ENCODE measurements at regions not wholly inside any gene's neighbourhood (a gene's known extent, or its start where the extent isn't known, plus 50 kb on each side); places are given as distances from the start of the nearest gene placed in this dataset.

DNA sequence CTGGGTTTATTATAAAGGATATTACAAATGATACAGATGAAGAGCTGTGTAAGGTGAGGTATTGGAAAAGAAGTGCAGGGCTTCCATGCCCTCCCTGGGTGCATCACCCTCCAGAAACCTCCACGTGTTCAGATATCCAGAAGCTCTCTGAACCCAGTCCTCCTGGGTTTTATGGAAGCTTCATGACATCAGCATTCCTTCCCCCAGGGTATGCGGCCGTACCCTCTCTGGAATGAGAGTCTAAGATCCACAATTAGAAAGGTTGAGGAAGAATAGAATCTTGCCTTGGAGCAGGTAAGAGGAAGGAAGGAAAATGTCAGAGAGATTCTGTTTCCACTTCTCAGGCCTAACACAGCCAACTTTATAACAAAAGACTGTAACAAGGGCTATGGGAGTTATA is 208.2 kb upstream of the DCC start:
- DNase-seq: no peak
- no peaks in the 10 kb centered on the region for H3K9me2 ChIP-seq (replicated peaks; ENCODE audit: low read length)
- no peaks in the 10 kb centered on the region for H3K79me2 ChIP-seq (ENCODE audit: low read length)
- BruUV-seq (replicated peaks): no TSS peak
- H2AFZ ChIP-seq (ENCODE audit: low read length): no peak overlapping the region
- H3K27ac ChIP-seq (ENCODE audit: low read length): no peak overlapping the region
- H3K4me1 ChIP-seq (ENCODE audit: insufficient read depth, low read length): no peaks in the 10 kb centered on the region
- no peaks in the 10 kb centered on the region for H4K20me1 ChIP-seq (ENCODE audit: low read length)
- ATAC-seq: no peak
- no peak overlapping the region for H3K4me3 ChIP-seq (ENCODE audit: low read length)
- CTCF ChIA-PET: no interaction called here
- intact Hi-C loops (cut with micrococcal nuclease): no loop called here
- H3F3A ChIP-seq (ENCODE audit: low read length, unreplicated experiment): no peaks in the 10 kb centered on the region
- H3K9ac ChIP-seq (ENCODE audit: low read length): no peak overlapping the region
- H3K4me2 ChIP-seq (ENCODE audit: low read length): no peak overlapping the region
- H3K36me3 ChIP-seq (ENCODE audit: low read depth, low read length): no peaks in the 10 kb centered on the region
- H3K9me3 ChIP-seq (ENCODE audit: low read length): 0 out of 2 replicates have a peak, but pooled peaks cover 5% of the 10 kb centered on the region
- H3K27me3 ChIP-seq (ENCODE audit: low read length): no peaks in the 10 kb centered on the region
- POLR2A ChIA-PET (ENCODE audit: unreplicated experiment): no interaction called here
- TF ChIP-seq EZH2 (IDR thresholded peaks at IDR 0.05; ENCODE audit: low read length, unreplicated experiment): no peak
- no peak for TF ChIP-seq CTCF (conservative IDR thresholded peaks at IDR 0.05; ENCODE audit: low read depth, low read length)
- no peak for TF ChIP-seq EZH2phosphoT487 (IDR thresholded peaks at IDR 0.05; ENCODE audit: borderline replicate concordance, low read length)

DNA sequence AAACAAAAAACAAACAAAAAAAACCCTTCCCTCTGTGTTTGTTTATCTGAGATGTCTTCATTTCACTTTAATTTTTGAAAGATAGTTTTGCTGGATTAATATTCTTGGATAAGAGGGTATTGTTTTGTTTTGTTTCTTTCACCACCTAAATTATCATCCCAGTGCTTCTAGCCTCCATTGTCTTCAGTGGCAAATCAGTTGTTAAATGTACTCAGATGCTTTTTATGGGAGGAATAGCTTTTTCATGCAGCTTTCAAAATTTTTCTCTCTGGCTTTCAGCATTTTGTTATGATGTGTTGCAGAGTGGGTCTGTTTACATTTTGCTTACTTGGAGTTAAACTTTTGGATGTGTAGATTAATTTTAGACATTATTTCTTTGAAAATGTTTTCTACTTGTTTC is 203.5 kb upstream of the DCC start:
- H3K9me2 ChIP-seq (replicated peaks; ENCODE audit: low read length): no peaks in the 10 kb centered on the region
- no peaks in the 10 kb centered on the region for H4K20me1 ChIP-seq (ENCODE audit: low read length)
- ChIA-PET CTCF (no interaction called here), POLR2A (ENCODE audit: unreplicated experiment) (no interaction called here)
- no peak overlapping the region for H3K9ac ChIP-seq (ENCODE audit: low read length)
- no peak overlapping the region for H3K27ac ChIP-seq (ENCODE audit: low read length)
- intact Hi-C loops (cut with micrococcal nuclease): no loop called here
- H3K27me3 ChIP-seq (ENCODE audit: low read length): no peaks in the 10 kb centered on the region
- no peak overlapping the region for H3K4me3 ChIP-seq (ENCODE audit: low read length)
- H3K4me1 ChIP-seq (ENCODE audit: insufficient read depth, low read length): no peaks in the 10 kb centered on the region
- ATAC-seq (no peak), DNase-seq (no peak)
- TF ChIP-seq CTCF (conservative IDR thresholded peaks at IDR 0.05; ENCODE audit: low read depth, low read length) (no peak), EZH2phosphoT487 (IDR thresholded peaks at IDR 0.05; ENCODE audit: borderline replicate concordance, low read length) (no peak), EZH2 (IDR thresholded peaks at IDR 0.05; ENCODE audit: low read length, unreplicated experiment) (no peak)
- H3K36me3 ChIP-seq (ENCODE audit: low read depth, low read length): no peaks in the 10 kb centered on the region
- BruUV-seq (replicated peaks): no TSS peak
- no peak overlapping the region for H3K4me2 ChIP-seq (ENCODE audit: low read length)
- no peaks in the 10 kb centered on the region for H3F3A ChIP-seq (ENCODE audit: low read length, unreplicated experiment)
- 0 out of 2 replicates have a peak, but pooled peaks cover 5% of the 10 kb centered on the region for H3K9me3 ChIP-seq (ENCODE audit: low read length)
- no peaks in the 10 kb centered on the region for H3K79me2 ChIP-seq (ENCODE audit: low read length)
- H2AFZ ChIP-seq (ENCODE audit: low read length): no peak overlapping the region

DNA sequence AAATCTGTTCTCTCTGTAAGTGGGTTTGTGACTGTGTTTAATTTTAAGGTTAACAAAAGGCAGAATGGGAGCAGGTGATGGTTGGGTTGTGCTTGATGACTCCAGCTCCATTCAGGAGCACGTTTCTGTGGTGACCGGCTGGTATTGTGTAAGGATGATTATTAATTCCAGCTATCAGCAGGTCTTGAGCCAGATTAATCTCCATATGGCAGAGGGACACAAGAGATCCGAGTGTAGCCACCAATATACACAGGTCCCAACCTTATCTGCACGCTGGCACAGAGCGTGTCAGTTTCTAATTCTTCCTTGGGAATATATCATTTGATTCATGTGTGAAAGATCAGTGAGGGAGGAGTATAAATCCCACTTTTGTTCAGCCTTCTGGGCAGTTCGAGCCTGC is 199.0 kb upstream of the DCC start:
- H3K9ac ChIP-seq (ENCODE audit: low read length): no peak overlapping the region
- TF ChIP-seq EZH2phosphoT487 (IDR thresholded peaks at IDR 0.05; ENCODE audit: borderline replicate concordance, low read length) (no peak), EZH2 (IDR thresholded peaks at IDR 0.05; ENCODE audit: low read length, unreplicated experiment) (no peak), CTCF (conservative IDR thresholded peaks at IDR 0.05; ENCODE audit: low read depth, low read length) (no peak)

More for the DNA sequence above, 199.0 kb upstream of the DCC start:
- H4K20me1 ChIP-seq (ENCODE audit: low read length): no peaks in the 10 kb centered on the region
- H3K4me1 ChIP-seq (ENCODE audit: insufficient read depth, low read length): no peaks in the 10 kb centered on the region
- no peak overlapping the region for H3K4me2 ChIP-seq (ENCODE audit: low read length)
- H3K79me2 ChIP-seq (ENCODE audit: low read length): no peaks in the 10 kb centered on the region
- intact Hi-C loops (cut with micrococcal nuclease): no loop called here
- no peak overlapping the region for H2AFZ ChIP-seq (ENCODE audit: low read length)
- H3K27ac ChIP-seq (ENCODE audit: low read length): no peak overlapping the region
- H3K4me3 ChIP-seq (ENCODE audit: low read length): no peak overlapping the region
- no peaks in the 10 kb centered on the region for H3F3A ChIP-seq (ENCODE audit: low read length, unreplicated experiment)
- DNase-seq (no peak), ATAC-seq (no peak)
- no peaks in the 10 kb centered on the region for H3K36me3 ChIP-seq (ENCODE audit: low read depth, low read length)
- ChIA-PET CTCF (no interaction called here), POLR2A (ENCODE audit: unreplicated experiment) (no interaction called here)
- no peaks in the 10 kb centered on the region for H3K27me3 ChIP-seq (ENCODE audit: low read length)
- no peaks in the 10 kb centered on the region for H3K9me2 ChIP-seq (replicated peaks; ENCODE audit: low read length)
- H3K9me3 ChIP-seq (ENCODE audit: low read length): no peaks in the 10 kb centered on the region
- BruUV-seq (replicated peaks): no TSS peak
